Endodermal cell (in vitro differentiated cells): ENCODE measurements at regions not wholly inside any gene's neighbourhood (a gene's known extent, or its start where the extent isn't known, plus 50 kb on each side); places are given as distances from the start of the nearest gene placed in this dataset.

ENCODE experiments used
- DNase-seq: peaks from one replicate; pipeline ENCODE4 v3.0.0-alpha.2; 2017
- H3K27ac ChIP-seq: 2 replicates; pipeline ENCODE4 v1.5.1; 2013; ENCODE audit warnings: mild to moderate bottlenecking, low read depth, low read length, moderate library complexity
- H3K27me3 ChIP-seq: 2 replicates; pipeline ENCODE4 v1.6.1; 2013; ENCODE audit warnings: mild to moderate bottlenecking, low read length, moderate library complexity; ENCODE audit not compliant: insufficient read depth, control insufficient read depth, poor library complexity, severe bottlenecking
- H3K36me3 ChIP-seq: 2 replicates; pipeline ENCODE4 v1.7.0; 2013; ENCODE audit warnings: mild to moderate bottlenecking, low read length, moderate library complexity; ENCODE audit not compliant: control insufficient read depth, insufficient read depth
- H3K4me1 ChIP-seq: one replicate; pipeline ENCODE4 v1.7.0; 2013; ENCODE audit warnings: low read length; ENCODE audit not compliant: control insufficient read depth, insufficient read depth
- H3K4me3 ChIP-seq: 2 replicates; pipeline ENCODE4 v1.5.1; 2013; ENCODE audit warnings: mild to moderate bottlenecking, low read length, moderate library complexity
- H3K9ac ChIP-seq: 2 replicates; pipeline ENCODE4 v1.6.1; 2013; ENCODE audit warnings: mild to moderate bottlenecking, low read length, moderate library complexity; ENCODE audit not compliant: poor library complexity, severe bottlenecking; ENCODE audit errors: extremely low read depth
- H3K9me3 ChIP-seq: 2 replicates; pipeline ENCODE4 v1.6.1; 2013; ENCODE audit warnings: mild to moderate bottlenecking, low read length, moderate library complexity; ENCODE audit not compliant: control insufficient read depth
- H3K27ac Mint-ChIP-seq: 2 replicates; pipeline ENCODE4 v1.8.0; 2020; ENCODE audit warnings: mixed read lengths
- H3K27me3 Mint-ChIP-seq: 2 replicates; pipeline ENCODE4 v1.8.0; 2021; ENCODE audit warnings: mild to moderate bottlenecking, mixed read lengths; ENCODE audit not compliant: insufficient read depth
- H3K36me3 Mint-ChIP-seq: 2 replicates; pipeline ENCODE4 v1.8.0; 2020; ENCODE audit warnings: low read depth, mixed read lengths
- H3K4me1 Mint-ChIP-seq: 2 replicates; pipeline ENCODE4 v1.8.0; 2020; ENCODE audit warnings: mixed read lengths
- H3K4me3 Mint-ChIP-seq: 2 replicates; pipeline ENCODE4 v1.8.0; 2020; ENCODE audit warnings: mild to moderate bottlenecking, moderate library complexity, mixed read lengths
- H3K9me3 Mint-ChIP-seq: 2 replicates; pipeline ENCODE4 v1.8.0; 2020; ENCODE audit warnings: mild to moderate bottlenecking, mixed read lengths
- WGBS, 2 experiments: methylation state at CpG; one replicate each; pipeline versions ENCODE4 v1.1.5 to v1.1.7; 2013; ENCODE audit warnings: missing lambda C conversion rate in 2 of 2, mixed read lengths in 1 of 2; ENCODE audit not compliant: insufficient coverage in 1 of 2, insufficient read length in 1 of 2; 5-methylcytosine and 5-hydroxymethylcytosine counted together
- TF ChIP-seq, protein P1 (sequence below): fragments of 200-600 bp; sonication (generic); conservative IDR thresholded peaks from 2 replicates; pipeline ENCODE4 v1.5.0; 2021; ENCODE audit warnings: antibody characterized with exemption, mild to moderate bottlenecking

DNA sequence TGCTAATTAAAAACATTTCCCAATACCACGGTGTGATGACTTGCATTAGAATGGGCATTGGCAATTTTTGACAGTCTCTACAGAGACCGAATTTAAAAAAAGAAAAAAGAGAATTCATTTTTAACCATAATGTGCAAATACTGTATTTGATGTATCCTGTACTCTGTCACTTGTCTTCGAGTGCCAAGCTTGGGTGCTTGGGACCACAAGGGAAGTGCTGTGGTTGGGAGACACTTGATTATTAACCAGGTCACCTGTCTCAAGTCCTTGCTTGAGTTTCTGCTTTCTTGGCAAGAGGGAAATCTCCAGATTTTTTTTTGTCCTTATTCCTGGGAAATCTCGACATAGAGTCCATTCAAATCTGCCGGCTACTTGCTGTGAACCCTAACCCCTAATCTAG is 209.0 kb downstream of the MC4R start:
- Histone ChIP-seq H3K4me3 (no peak overlapping the region), H3K4me1 (no peaks in the 10 kb centered on the region), H3K9me3 (no peaks in the 10 kb centered on the region), H3K36me3 (no peaks in the 10 kb centered on the region), H3K27ac (no peak overlapping the region), H3K27me3 (no peaks in the 10 kb centered on the region), H3K9ac (no peak overlapping the region)
- H3K4me1 Mint-ChIP-seq: peaks cover 4% of the 10 kb centered on the region
- TF ChIP-seq, protein P1, sequence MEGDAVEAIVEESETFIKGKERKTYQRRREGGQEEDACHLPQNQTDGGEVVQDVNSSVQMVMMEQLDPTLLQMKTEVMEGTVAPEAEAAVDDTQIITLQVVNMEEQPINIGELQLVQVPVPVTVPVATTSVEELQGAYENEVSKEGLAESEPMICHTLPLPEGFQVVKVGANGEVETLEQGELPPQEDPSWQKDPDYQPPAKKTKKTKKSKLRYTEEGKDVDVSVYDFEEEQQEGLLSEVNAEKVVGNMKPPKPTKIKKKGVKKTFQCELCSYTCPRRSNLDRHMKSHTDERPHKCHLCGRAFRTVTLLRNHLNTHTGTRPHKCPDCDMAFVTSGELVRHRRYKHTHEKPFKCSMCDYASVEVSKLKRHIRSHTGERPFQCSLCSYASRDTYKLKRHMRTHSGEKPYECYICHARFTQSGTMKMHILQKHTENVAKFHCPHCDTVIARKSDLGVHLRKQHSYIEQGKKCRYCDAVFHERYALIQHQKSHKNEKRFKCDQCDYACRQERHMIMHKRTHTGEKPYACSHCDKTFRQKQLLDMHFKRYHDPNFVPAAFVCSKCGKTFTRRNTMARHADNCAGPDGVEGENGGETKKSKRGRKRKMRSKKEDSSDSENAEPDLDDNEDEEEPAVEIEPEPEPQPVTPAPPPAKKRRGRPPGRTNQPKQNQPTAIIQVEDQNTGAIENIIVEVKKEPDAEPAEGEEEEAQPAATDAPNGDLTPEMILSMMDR: no peak
- H3K27ac Mint-ChIP-seq: no peak overlapping the region
- H3K36me3 Mint-ChIP-seq: no peaks in the 10 kb centered on the region
- DNase-seq: no peak
- 92 to 95% methylated on average over 4 to 5 of the region's 5 CpGs for WGBS, 2 experiments
- no peak overlapping the region for H3K4me3 Mint-ChIP-seq
- H3K27me3 Mint-ChIP-seq: no peaks in the 10 kb centered on the region
- H3K9me3 Mint-ChIP-seq: no peaks in the 10 kb centered on the region

DNA sequence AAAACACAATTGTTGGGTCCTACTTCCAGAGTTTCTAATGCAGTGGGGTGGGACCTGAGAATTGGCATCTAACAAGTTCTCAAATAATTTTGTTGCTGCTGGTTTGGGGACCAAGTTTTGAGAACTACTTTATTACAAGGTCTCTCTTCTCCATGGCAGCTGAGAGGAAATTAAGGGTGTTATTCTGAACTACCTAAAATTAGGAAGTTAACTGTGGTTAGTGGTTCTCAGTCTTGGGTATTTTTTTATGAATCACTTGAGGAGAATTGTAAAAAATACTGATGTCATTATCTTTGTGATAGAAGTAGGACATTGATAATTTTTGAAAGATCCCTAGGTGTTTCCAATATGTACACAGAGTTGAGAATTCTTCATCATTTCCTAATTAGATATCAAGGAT is 210.2 kb downstream of the MC4R start:
- Histone ChIP-seq H3K9ac (no peak overlapping the region), H3K4me1 (no peaks in the 10 kb centered on the region), H3K9me3 (no peaks in the 10 kb centered on the region), H3K36me3 (no peaks in the 10 kb centered on the region), H3K4me3 (no peak overlapping the region), H3K27me3 (no peaks in the 10 kb centered on the region), H3K27ac (no peak overlapping the region)
- H3K27ac Mint-ChIP-seq: no peak overlapping the region
- H3K9me3 Mint-ChIP-seq: no peaks in the 10 kb centered on the region
- no peaks in the 10 kb centered on the region for H3K27me3 Mint-ChIP-seq
- H3K36me3 Mint-ChIP-seq: no peaks in the 10 kb centered on the region
- DNase-seq: no peak
- no peak overlapping the region for H3K4me3 Mint-ChIP-seq
- TF ChIP-seq, protein P1: no peak
- H3K4me1 Mint-ChIP-seq: peaks cover 4% of the 10 kb centered on the region

DNA sequence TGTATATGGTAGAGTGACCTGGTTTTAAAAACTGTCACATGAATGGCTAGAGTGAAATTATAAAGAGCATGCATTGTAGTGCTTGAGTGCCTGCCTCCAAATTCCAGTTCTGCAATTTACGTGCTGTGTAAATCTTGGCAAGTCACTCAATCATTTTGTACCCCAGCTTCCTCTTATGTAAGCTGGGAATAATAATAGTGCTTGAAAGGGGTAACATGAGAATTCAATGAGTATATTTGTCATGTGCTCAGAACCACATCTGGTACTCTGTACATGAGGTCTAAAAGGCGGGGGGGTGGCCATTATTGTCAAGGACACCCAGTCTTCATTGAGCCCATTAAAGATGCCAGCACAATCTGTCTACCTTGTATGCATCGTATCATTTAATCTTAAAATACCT is 214.8 kb downstream of the MC4R start:
- no peak overlapping the region for H3K4me3 Mint-ChIP-seq
- H3K4me3 ChIP-seq: no peak overlapping the region

More for the DNA sequence above, 214.8 kb downstream of the MC4R start:
- WGBS, 2 experiments: 83 to 90% methylated on average over 2 to 3 of the region's 3 CpGs
- Mint-ChIP-seq H3K27ac (no peak overlapping the region), H3K27me3 (no peaks in the 10 kb centered on the region), H3K36me3 (no peaks in the 10 kb centered on the region), H3K4me1 (peaks cover 4% of the 10 kb centered on the region), H3K9me3 (peaks cover 3% of the 10 kb centered on the region)
- TF ChIP-seq, protein P1: no peak
- H3K9me3 ChIP-seq: no peaks in the 10 kb centered on the region
- no peaks in the 10 kb centered on the region for H3K4me1 ChIP-seq
- no peak overlapping the region for H3K27ac ChIP-seq
- no peak for DNase-seq
- no peaks in the 10 kb centered on the region for H3K27me3 ChIP-seq
- no peak overlapping the region for H3K9ac ChIP-seq
- H3K36me3 ChIP-seq: no peaks in the 10 kb centered on the region
